HG03354 (cell line): ENCODE measurements at regions not wholly inside any gene's neighbourhood (a gene's known extent, or its start where the extent isn't known, plus 50 kb on each side); places are given as distances from the start of the nearest gene placed in this dataset.
"Not testable (repeated sequence)": the region's sequence is repeated elsewhere in the genome, so short reads cannot be mapped to it uniquely, and the experiment has no call there.

Experiments
- ATAC-seq: cut with Tn5 transposase; IDR thresholded peaks from one replicate; pipeline ENCODE4 v1.9.1; 2021; ENCODE audit warnings: mild to moderate bottlenecking; ENCODE audit not compliant: unreplicated experiment, poor library complexity, severe bottlenecking

GRCh38 chr11:87784862-87785261 is 390.4 kb downstream of the RAB38 start:
- ATAC-seq: not testable (repeated sequence)

- ATAC-seq: no peak
Measured at GRCh38 chr11:87780068-87780413, 395.2 kb downstream of the RAB38 start.

GRCh38 chr11:87779276-87780067 is 395.8 kb downstream of the RAB38 start:
- no peak for ATAC-seq

- no peak for ATAC-seq
Measured at GRCh38 chr11:87778357-87778756, 396.9 kb downstream of the RAB38 start.

- ATAC-seq: no peak
Measured at GRCh38 chr11:87775036-87775435, 400.2 kb downstream of the RAB38 start.

GRCh38 chr11:87769661-87770060 is 405.6 kb downstream of the RAB38 start:
- no peak for ATAC-seq

GRCh38 chr11:87767615-87768014 is 407.6 kb downstream of the RAB38 start:
- ATAC-seq: no peak

- not testable (repeated sequence) for ATAC-seq
Measured at GRCh38 chr11:87764075-87764474, 411.2 kb downstream of the RAB38 start.

GRCh38 chr11:87754685-87755084 is 420.6 kb downstream of the RAB38 start:
- no peak for ATAC-seq

GRCh38 chr11:87753143-87753542 is 422.1 kb downstream of the RAB38 start:
- ATAC-seq: no peak

GRCh38 chr11:87743007-87743406 is 432.2 kb downstream of the RAB38 start:
- no peak for ATAC-seq

GRCh38 chr11:87740968-87741367 is 434.3 kb downstream of the RAB38 start:
- ATAC-seq: no peak

GRCh38 chr11:87740451-87740850 is 434.8 kb downstream of the RAB38 start:
- ATAC-seq: no peak

GRCh38 chr11:87739766-87740165 is 435.5 kb downstream of the RAB38 start:
- no peak for ATAC-seq

- no peak for ATAC-seq
Measured at GRCh38 chr11:87739261-87739660, 436.0 kb downstream of the RAB38 start.

- ATAC-seq: no peak
Measured at GRCh38 chr11:87736928-87737327, 438.3 kb downstream of the RAB38 start.

- ATAC-seq: no peak
Measured at GRCh38 chr11:87726506-87726905, 448.7 kb downstream of the RAB38 start.

GRCh38 chr11:87724358-87724757 is 450.9 kb downstream of the RAB38 start:
- ATAC-seq: no peak

- peak; percentile 84 for ATAC-seq
Measured at GRCh38 chr11:87722756-87723565, 452.3 kb downstream of the RAB38 start.

- ATAC-seq: no peak
Measured at GRCh38 chr11:87719326-87720073, 455.7 kb downstream of the RAB38 start.
